ENCODE measurements at regions not wholly inside any gene's neighbourhood (a gene's known extent, or its start where the extent isn't known, plus 50 kb on each side); places are given as distances from the start of the nearest gene placed in this dataset.

GRCh38 chr10:2284071-2284470 is 546.7 kb upstream of the ADARB2 start:
- no peaks in the 10 kb centered on the region for H3K23me2 ChIP-seq (ENCODE audit: insufficient read length, low read depth, low read length, poor library complexity, severe bottlenecking)
- H2BK5ac ChIP-seq (ENCODE audit: insufficient read length, low read length) = no peak overlapping the region
- no peak for DNase-seq
- no peak overlapping the region for H3T11ph ChIP-seq (ENCODE audit: low read length)
- no peaks in the 10 kb centered on the region for H3K79me1 ChIP-seq (ENCODE audit: insufficient read depth, low read depth, low read length, poor library complexity, severe bottlenecking)
- no peaks in the 10 kb centered on the region for H4K20me1 ChIP-seq (ENCODE audit: control insufficient read depth, insufficient read depth, insufficient read length)
- H2AK5ac ChIP-seq (ENCODE audit: insufficient read length, low read length) = no peak overlapping the region
- H2BK20ac ChIP-seq (ENCODE audit: low read depth, low read length, poor library complexity, severe bottlenecking) = no peak overlapping the region
- no peak for TF ChIP-seq CTCF (conservative IDR thresholded peaks at IDR 0.05)
- H3K23ac ChIP-seq (ENCODE audit: insufficient read length, low read depth, low read length) = no peak overlapping the region
- H3K9me3 ChIP-seq (ENCODE audit: control insufficient read depth, low read depth, low read length) = no peaks in the 10 kb centered on the region
- no peak overlapping the region for H3K14ac ChIP-seq (ENCODE audit: insufficient read depth, low read length)
- no peak overlapping the region for H3K4me2 ChIP-seq (ENCODE audit: insufficient read depth, insufficient read length, low read length)
- H4K91ac ChIP-seq (ENCODE audit: insufficient read length, low read depth, low read length) = no peak overlapping the region
- Mint-ChIP-seq H3K27ac (no peak overlapping the region), H3K36me3 (ENCODE audit: insufficient read depth in 1 of 3, low read depth in 3 of 3) (peaks cover 0 to 3% (median 0%) of the 10 kb centered on the region in 3 experiments; a peak in 2 of 7 replicates), H3K4me1 (peaks cover 35 to 41% of the 10 kb centered on the region in 2 experiments), H3K9me3 (peaks cover 0 to 4% of the 10 kb centered on the region in 2 experiments; a peak in 2 of 5 replicates), H3K4me3 (no peak overlapping the region), H3K27me3 (ENCODE audit: low read depth) (peaks cover 2% of the 10 kb centered on the region; the same call in 1 of the 2 replicates)
- H4K8ac ChIP-seq (replicated peaks; ENCODE audit: insufficient read length, low read depth, low read length) = no peak overlapping the region
- H3K27me3 ChIP-seq (ENCODE audit: insufficient read depth, low read length) = no peaks in the 10 kb centered on the region
- no peaks in the 10 kb centered on the region for H3K79me2 ChIP-seq (ENCODE audit: insufficient read depth, low read length)
- no peak overlapping the region for H3K4ac ChIP-seq (ENCODE audit: low read depth, low read length)
- H4K5ac ChIP-seq (ENCODE audit: insufficient read length, low read depth, low read length) = no peak overlapping the region
- H2BK120ac ChIP-seq (ENCODE audit: low read depth, low read length, poor library complexity, severe bottlenecking) = no peak overlapping the region
- H2AFZ ChIP-seq (ENCODE audit: low read length) = no peak overlapping the region
- H3K4me1 ChIP-seq (ENCODE audit: insufficient read depth, low read length) = peaks cover 5% of the 10 kb centered on the region; the same call in 1 of the 2 replicates
- H3K56ac ChIP-seq (ENCODE audit: insufficient read length, low read depth, low read length) = no peak overlapping the region
- H2BK12ac ChIP-seq (ENCODE audit: insufficient read length, low read depth, low read length) = no peak overlapping the region
- no peak overlapping the region for H3K18ac ChIP-seq (ENCODE audit: insufficient read length, low read depth, low read length)
- no peak overlapping the region for H3K9ac ChIP-seq (ENCODE audit: extremely low read depth, insufficient read length, low read length)
- no peak overlapping the region for H2BK15ac ChIP-seq (ENCODE audit: low read depth, low read length)
- WGBS (ENCODE audit: extremely low coverage, insufficient read length, low lambda C conversion rate) = no CpG with 5 or more reads among the region's 12 CpGs
- H3K27ac ChIP-seq (ENCODE audit: insufficient read length, low read depth, low read length) = no peak overlapping the region
